T47D (cell line): ENCODE measurements at regions not wholly inside any gene's neighbourhood (a gene's known extent, or its start where the extent isn't known, plus 50 kb on each side); places are given as distances from the start of the nearest gene placed in this dataset.

Experiments used
- DNase-seq, 2 experiments: peaks; one replicate each; pipeline versions ENCODE4 v3.0.0 to v3.0.0-alpha.2; 2011 to 2012; ENCODE audit warnings: low read depth in 1 of 2, low spot score in 1 of 2
- JUND ChIP-seq: IDR thresholded peaks from 2 replicates; pipeline ENCODE4 v1.6.1; 2012; ENCODE audit warnings: low read depth
- in situ Hi-C: cut with HindIII; loops from 2 replicates; pipeline ENCODE4 v1.10.0; 2016; ENCODE audit warnings: low sequenced_read_pairs, low pct_unique_long_range_greater_than_20kb

DNA sequence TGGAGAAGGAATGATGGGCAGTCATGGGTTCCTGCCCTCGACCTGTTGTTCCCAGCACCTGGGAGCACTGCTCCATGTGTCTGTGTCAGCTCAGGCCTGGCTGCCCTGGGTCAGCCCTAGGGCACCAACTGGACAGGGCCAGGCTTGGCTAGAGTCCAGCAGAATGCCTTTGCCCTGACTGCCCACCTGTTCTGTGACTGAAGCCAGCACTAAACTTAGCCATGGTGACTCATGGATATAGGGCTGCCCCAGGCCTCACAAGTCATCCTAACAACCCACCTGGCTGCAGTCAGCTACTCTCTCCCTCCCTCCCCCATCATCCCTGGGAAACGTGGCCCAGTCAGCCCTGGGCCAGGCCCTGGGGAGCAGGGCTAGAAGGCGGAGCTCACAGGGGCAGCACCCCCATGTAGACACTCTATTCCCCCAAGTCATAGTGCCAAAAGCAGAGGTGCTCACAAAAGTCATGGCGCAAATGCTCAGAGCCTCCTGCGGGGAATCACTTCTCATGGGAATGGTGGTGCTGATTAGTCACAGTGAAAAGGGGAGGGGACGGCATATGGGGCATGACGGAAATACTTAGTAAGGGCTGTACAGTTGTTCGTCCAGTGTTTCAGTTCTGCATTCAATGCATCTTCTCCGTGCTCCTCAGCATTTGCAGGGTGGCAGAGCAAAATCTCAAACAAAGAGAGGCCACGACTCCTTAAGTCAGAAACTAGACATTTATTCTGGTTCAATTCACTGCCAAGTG is 52.0 kb upstream of the NTF3 start:
- in situ Hi-C loops = no loop called here
- DNase-seq = no peak
- TF ChIP-seq JUND = no peak
